Epidermal melanocyte (primary cell): ENCODE measurements at regions not wholly inside any gene's neighbourhood (a gene's known extent, or its start where the extent isn't known, plus 50 kb on each side); places are given as distances from the start of the nearest gene placed in this dataset.

Experiments
- DNase-seq: peaks from one replicate; pipeline ENCODE4 v3.0.0; 2011; ENCODE audit warnings: low spot score; ENCODE audit not compliant: insufficient read length

- DNase-seq, result no peak
Measured at GRCh38 chr2:151197184-151198108, 64.2 kb downstream of the RBM43 start.

GRCh38 chr2:151193576-151193975 lies 68.1 kb downstream of the RBM43 start:
- no peak for DNase-seq

GRCh38 chr2:151192681-151193080 lies 69.0 kb downstream of the RBM43 start:
- DNase-seq, result peak; percentile 52

GRCh38 chr2:151191001-151191400 lies 70.7 kb downstream of the RBM43 start:
- no peak for DNase-seq

GRCh38 chr2:151189125-151189524 lies 72.5 kb downstream of the RBM43 start:
- no peak for DNase-seq

- DNase-seq, result no peak
Measured at GRCh38 chr2:151186011-151186410, 75.7 kb downstream of the RBM43 start.

GRCh38 chr2:151182899-151183809 lies 78.5 kb downstream of the RBM43 start:
- DNase-seq, result no peak

- DNase-seq, result no peak
Measured at GRCh38 chr2:151182396-151182795, 79.3 kb downstream of the RBM43 start.

- no peak for DNase-seq
Measured at GRCh38 chr2:151181524-151181923, 80.1 kb downstream of the RBM43 start.

GRCh38 chr2:151180123-151180522 lies 81.5 kb downstream of the RBM43 start:
- no peak for DNase-seq

GRCh38 chr2:151178207-151178606 lies 83.5 kb downstream of the RBM43 start:
- no peak for DNase-seq

- DNase-seq, result no peak
Measured at GRCh38 chr2:151177756-151178155, 83.9 kb downstream of the RBM43 start.

GRCh38 chr2:151176661-151177060 lies 85.0 kb downstream of the RBM43 start:
- no peak for DNase-seq

GRCh38 chr2:151175864-151176263 lies 85.8 kb downstream of the RBM43 start:
- no peak for DNase-seq

GRCh38 chr2:151174127-151174526 lies 87.5 kb downstream of the RBM43 start:
- DNase-seq, result no peak

- no peak for DNase-seq
Measured at GRCh38 chr2:151171186-151171585, 90.5 kb downstream of the RBM43 start.

GRCh38 chr2:151166410-151166809 lies 95.3 kb downstream of the RBM43 start:
- no peak for DNase-seq

GRCh38 chr2:151165105-151165684 lies 96.5 kb downstream of the RBM43 start:
- DNase-seq, result no peak

- DNase-seq, result peak; percentile 30
Measured at GRCh38 chr2:151161821-151162551, 99.7 kb downstream of the RBM43 start.

GRCh38 chr2:151159109-151159662 lies 102.5 kb downstream of the RBM43 start:
- no peak for DNase-seq
